ENCODE measurements at regions not wholly inside any gene's neighbourhood (a gene's known extent, or its start where the extent isn't known, plus 50 kb on each side); places are given as distances from the start of the nearest gene placed in this dataset.

DNA sequence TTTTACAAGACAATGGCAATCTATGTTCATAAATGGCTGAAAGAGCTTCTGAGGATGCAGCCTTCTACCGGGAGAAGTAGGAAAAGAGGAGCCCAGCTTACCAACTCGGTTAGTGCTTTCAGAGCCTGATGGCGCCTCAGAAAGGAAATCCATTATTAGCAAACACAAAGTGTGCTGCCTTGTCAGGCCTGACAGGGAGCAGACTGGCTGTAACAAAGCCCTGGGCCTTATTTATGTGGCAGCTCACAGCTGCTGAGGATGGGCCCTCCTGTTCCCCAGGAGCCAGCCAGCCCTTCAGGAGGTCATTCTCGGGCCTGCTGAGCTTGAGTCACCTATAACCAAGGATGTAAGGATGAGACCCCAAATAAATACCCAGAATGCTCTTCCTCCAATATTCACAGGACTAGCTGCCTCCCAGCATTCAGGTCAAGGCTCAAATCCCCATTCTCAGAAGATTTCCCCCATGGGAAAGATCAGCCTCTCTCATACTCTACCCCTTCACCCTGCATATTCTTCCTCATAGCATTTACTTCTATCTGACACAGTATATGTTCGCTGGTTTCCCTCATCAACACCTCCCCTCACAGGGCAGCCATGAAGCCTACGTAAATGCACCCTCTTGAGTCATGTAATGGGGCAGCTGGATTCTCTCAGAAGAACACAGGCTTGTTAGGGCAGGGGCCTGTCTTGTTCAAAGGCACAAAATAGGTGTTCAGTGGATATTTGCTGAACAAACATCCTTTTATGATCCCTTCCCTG, 227.0 kb upstream of the RASGEF1B start:
- no peak overlapping the region for H3K4me3 ChIP-seq
- no peak overlapping the region for H3K27ac ChIP-seq
- no peaks in the 10 kb centered on the region for H3K27me3 ChIP-seq (replicated peaks in 1 of 7)
- intact Hi-C loops (cut with DNase I; ENCODE audit: low total_unique reads) = no loop called here
- no peaks in the 10 kb centered on the region for H3K4me1 ChIP-seq
- H3K36me3 ChIP-seq = no peaks in the 10 kb centered on the region
- DNase-seq = no peak
- no peaks in the 10 kb centered on the region for H3K9me3 ChIP-seq
- TF ChIP-seq POLR2A (IDR thresholded peaks at IDR 0.05) (no peak), CTCF (IDR thresholded peaks at IDR 0.05 in 8 of 11, conservative IDR thresholded peaks at IDR 0.05 in 3 of 11) (no peak), POLR2AphosphoS5 (IDR thresholded peaks at IDR 0.05) (no peak)
- WGBS, 5 donors = 79 to 93% (median 85%) methylated on average over 6 of the region's 6 CpGs

DNA sequence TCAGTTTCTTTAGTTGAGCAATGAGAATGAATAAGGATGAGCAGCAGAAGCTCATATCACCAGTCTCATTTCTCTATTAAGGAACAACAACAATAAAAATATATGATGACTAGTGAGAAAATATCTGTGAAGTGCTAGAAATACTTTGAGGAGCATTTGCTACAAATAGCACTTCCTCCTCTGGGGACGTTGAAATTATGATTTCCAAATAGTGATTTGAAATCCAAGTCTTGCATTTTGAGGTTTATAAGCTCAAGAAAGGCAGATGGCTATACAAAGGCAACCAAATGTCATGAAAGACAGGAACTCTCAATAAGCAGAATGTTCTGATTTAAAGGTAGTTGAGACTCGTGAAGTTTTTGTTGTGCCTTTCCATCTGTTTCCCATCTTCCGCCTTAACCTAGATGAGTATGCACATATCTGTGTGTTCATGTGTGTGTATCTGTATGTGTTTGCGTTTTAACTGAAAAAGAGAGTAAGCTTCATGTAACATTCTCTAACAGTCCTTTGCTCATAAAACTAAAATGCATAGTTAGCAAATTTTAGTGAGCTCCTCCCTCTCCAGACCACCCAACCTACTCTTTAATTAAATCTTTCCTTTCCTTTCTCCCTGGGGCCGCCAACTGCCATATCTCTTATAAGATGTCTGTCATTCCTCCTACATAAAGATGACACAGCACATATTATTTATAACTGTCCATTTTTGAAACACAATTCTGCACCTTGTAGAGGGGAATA, 222.6 kb upstream of the RASGEF1B start:
- intact Hi-C loops (cut with DNase I; ENCODE audit: low total_unique reads) = no loop called here
- no peaks in the 10 kb centered on the region for H3K9me3 ChIP-seq
- no peak overlapping the region for H3K4me3 ChIP-seq
- H3K27ac ChIP-seq = no peak overlapping the region
- no peaks in the 10 kb centered on the region for H3K36me3 ChIP-seq
- H3K27me3 ChIP-seq (replicated peaks in 1 of 7) = no peaks in the 10 kb centered on the region
- no peak for DNase-seq
- TF ChIP-seq CTCF (IDR thresholded peaks at IDR 0.05 in 8 of 11, conservative IDR thresholded peaks at IDR 0.05 in 3 of 11) = no peak
- TF ChIP-seq POLR2AphosphoS5 (IDR thresholded peaks at IDR 0.05) = no peak
- TF ChIP-seq POLR2A (IDR thresholded peaks at IDR 0.05) = no peak
- no peaks in the 10 kb centered on the region for H3K4me1 ChIP-seq
- 68 to 75% (median 72%) methylated on average over 5 of the region's 5 CpGs for WGBS, 5 donors

DNA sequence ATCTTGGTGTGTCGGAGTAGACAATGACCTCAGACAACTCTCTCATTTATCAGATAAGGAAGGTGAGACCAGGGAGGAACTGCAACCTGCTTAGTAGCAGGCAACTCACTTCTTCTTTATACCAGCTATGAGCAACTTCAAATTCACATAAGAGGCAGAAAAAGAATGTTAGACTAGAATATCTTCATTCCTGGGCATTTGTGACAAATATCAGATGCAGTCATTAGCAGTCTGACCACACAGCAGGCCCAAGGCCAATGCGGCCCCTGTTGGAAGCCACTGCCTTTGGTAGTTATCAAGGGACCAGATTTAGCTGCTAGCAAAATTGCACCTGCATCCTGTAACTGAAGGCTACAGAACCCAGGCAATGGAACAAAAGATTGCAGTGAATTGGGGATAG, 219.2 kb upstream of the RASGEF1B start:
- H3K27ac ChIP-seq = no peak overlapping the region
- intact Hi-C loops (cut with DNase I; ENCODE audit: low total_unique reads) = no loop called here
- DNase-seq = no peak
- no peak overlapping the region for H3K4me3 ChIP-seq
- H3K36me3 ChIP-seq = no peaks in the 10 kb centered on the region
- WGBS, 5 donors = 65 to 78% (median 74%) methylated on average over 2 of the region's 2 CpGs
- H3K9me3 ChIP-seq = no peaks in the 10 kb centered on the region
- TF ChIP-seq CTCF (IDR thresholded peaks at IDR 0.05 in 8 of 11, conservative IDR thresholded peaks at IDR 0.05 in 3 of 11) (no peak), POLR2A (IDR thresholded peaks at IDR 0.05) (no peak), POLR2AphosphoS5 (IDR thresholded peaks at IDR 0.05) (no peak)
- H3K27me3 ChIP-seq (replicated peaks in 1 of 7) = no peaks in the 10 kb centered on the region
- no peaks in the 10 kb centered on the region for H3K4me1 ChIP-seq

DNA sequence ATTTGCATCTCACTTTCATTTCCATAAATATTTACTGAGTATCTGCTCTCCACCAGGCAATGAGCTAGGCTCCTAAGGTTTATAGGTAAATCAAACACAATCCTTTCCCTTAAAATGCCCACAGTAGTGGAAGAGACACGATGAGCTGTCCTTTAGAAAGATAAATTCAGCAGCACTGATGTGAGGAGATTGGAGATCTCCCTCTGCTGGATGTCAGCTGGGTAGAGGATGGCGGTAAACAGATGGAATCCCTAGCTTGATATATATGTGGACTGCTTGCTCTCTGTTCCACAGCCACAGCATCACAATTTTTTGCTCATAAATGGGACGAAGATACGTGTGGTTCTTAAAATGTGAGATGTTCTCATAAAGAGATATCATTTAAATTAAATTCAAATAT, 216.4 kb upstream of the RASGEF1B start:
- 63 to 81% (median 73%) methylated on average over 4 of the region's 4 CpGs for WGBS, 5 donors
- no peak for TF ChIP-seq POLR2AphosphoS5 (IDR thresholded peaks at IDR 0.05)
- peak in 5 of 11 experiments; percentile 9 to 29 (median 16) for TF ChIP-seq CTCF (IDR thresholded peaks at IDR 0.05 in 8 of 11, conservative IDR thresholded peaks at IDR 0.05 in 3 of 11)
- no peak for TF ChIP-seq POLR2A (IDR thresholded peaks at IDR 0.05)
- Histone ChIP-seq H3K4me3 (no peak overlapping the region), H3K4me1 (no peaks in the 10 kb centered on the region), H3K9me3 (no peaks in the 10 kb centered on the region), H3K27ac (no peak overlapping the region), H3K36me3 (no peaks in the 10 kb centered on the region), H3K27me3 (replicated peaks in 1 of 7) (no peaks in the 10 kb centered on the region)
- intact Hi-C loops (cut with DNase I; ENCODE audit: low total_unique reads) = no loop called here
- no peak for DNase-seq

Data from spleen (tissue), 11 donors.